ENCODE measurements at regions not wholly inside any gene's neighbourhood (a gene's known extent, or its start where the extent isn't known, plus 50 kb on each side); places are given as distances from the start of the nearest gene placed in this dataset.

- H3K4me1 ChIP-seq (ENCODE audit: control insufficient read depth, insufficient read depth, low read length): no peaks in the 10 kb centered on the region
- H3K27me3 ChIP-seq (ENCODE audit: control insufficient read depth, insufficient read depth, low read length, poor library complexity, severe bottlenecking): no peaks in the 10 kb centered on the region
- H3K4me3 ChIP-seq (ENCODE audit: insufficient read depth, low read depth, low read length): no peak overlapping the region
- H3K27ac ChIP-seq (ENCODE audit: insufficient read depth, low read depth, low read length, poor library complexity, severe bottlenecking): no peak overlapping the region
- H3K9me3 ChIP-seq (ENCODE audit: control insufficient read depth, low read length): no peaks in the 10 kb centered on the region
- WGBS, 2 experiments: 89 to 90% methylated on average over 13 of the region's 13 CpGs
- H3K36me3 ChIP-seq (ENCODE audit: control insufficient read depth, insufficient read depth, low read length): no peaks in the 10 kb centered on the region
Measured at GRCh38 chr16:5851393-5851982, 753.9 kb upstream of the EEF2KMT start.

DNA sequence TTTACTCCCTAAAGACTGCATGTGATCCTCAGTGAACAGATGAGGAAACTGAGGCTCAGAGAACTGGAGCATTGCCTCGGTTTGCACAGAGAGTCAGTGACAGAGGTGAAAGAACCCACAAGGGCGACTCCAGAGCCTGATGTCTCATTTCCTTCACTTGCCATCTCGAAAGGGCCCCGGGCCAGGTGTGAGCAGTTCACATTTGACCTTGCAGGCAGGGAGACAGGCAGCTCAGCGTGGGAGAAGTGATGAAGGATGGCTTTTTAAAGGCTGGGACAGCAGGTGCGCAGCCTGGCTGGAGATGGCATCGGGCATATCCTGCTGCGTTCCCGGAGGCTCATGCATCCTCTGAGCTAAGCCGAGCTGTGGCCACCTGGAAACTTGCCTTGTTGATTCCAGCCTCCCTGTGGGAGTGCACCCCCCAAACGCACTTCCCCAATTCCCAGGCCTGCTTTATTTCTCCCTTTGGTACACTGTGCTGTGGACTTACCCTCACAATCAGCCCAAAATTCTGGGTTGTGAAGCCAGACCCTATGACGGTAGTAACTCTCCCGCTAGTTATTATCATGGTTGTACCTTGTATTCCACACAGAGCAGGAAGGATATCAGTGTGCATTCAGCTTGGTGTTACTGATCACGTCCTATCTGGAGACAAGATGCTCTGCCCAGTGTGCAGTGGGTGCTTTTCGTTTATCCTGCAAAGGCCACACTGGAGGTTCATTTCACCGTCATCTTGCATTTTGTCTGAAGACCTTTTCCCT lies 753.2 kb upstream of the EEF2KMT start:
- 92 to 94% methylated on average over 16 of the region's 16 CpGs for WGBS, 2 experiments
- H3K4me1 ChIP-seq (ENCODE audit: control insufficient read depth, insufficient read depth, low read length): no peaks in the 10 kb centered on the region
- H3K36me3 ChIP-seq (ENCODE audit: control insufficient read depth, insufficient read depth, low read length): no peaks in the 10 kb centered on the region
- H3K9me3 ChIP-seq (ENCODE audit: control insufficient read depth, low read length): no peaks in the 10 kb centered on the region
- H3K4me3 ChIP-seq (ENCODE audit: insufficient read depth, low read depth, low read length): no peak overlapping the region
- H3K27me3 ChIP-seq (ENCODE audit: control insufficient read depth, insufficient read depth, low read length, poor library complexity, severe bottlenecking): no peaks in the 10 kb centered on the region
- H3K27ac ChIP-seq (ENCODE audit: insufficient read depth, low read depth, low read length, poor library complexity, severe bottlenecking): no peak overlapping the region

- Histone ChIP-seq H3K9me3 (ENCODE audit: control insufficient read depth, low read length) (no peaks in the 10 kb centered on the region), H3K27me3 (ENCODE audit: control insufficient read depth, insufficient read depth, low read length, poor library complexity, severe bottlenecking) (no peaks in the 10 kb centered on the region), H3K36me3 (ENCODE audit: control insufficient read depth, insufficient read depth, low read length) (no peaks in the 10 kb centered on the region), H3K4me1 (ENCODE audit: control insufficient read depth, insufficient read depth, low read length) (no peaks in the 10 kb centered on the region), H3K4me3 (ENCODE audit: insufficient read depth, low read depth, low read length) (no peak overlapping the region), H3K27ac (ENCODE audit: insufficient read depth, low read depth, low read length, poor library complexity, severe bottlenecking) (no peak overlapping the region)
- WGBS, 2 experiments: 83 to 86% methylated on average over 2 of the region's 3 CpGs
Measured at GRCh38 chr16:5845046-5845445, 747.5 kb upstream of the EEF2KMT start.

DNA sequence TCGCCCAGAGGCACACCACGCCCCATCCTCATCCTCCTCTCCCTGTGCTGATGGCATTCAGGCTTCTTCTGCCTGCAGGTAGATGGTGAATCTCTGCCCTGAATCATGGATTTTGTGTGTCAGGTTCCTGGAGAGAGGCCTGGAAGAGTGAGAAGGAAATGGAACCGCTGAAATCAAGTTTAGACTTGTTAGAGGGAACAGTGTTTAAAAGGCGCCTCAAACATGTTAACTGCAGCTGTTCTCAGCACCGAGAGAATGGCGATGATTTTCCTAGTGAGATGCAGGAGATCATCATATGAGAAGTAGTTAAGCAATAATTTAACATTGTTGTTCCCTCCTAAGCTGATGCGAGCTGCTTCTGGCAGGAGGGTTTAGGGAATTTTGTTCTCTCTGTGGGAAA lies 744.4 kb upstream of the EEF2KMT start:
- H3K27ac ChIP-seq (ENCODE audit: insufficient read depth, low read depth, low read length, poor library complexity, severe bottlenecking): no peak overlapping the region
- no peak overlapping the region for H3K4me3 ChIP-seq (ENCODE audit: insufficient read depth, low read depth, low read length)
- H3K9me3 ChIP-seq (ENCODE audit: control insufficient read depth, low read length): no peaks in the 10 kb centered on the region
- WGBS, 2 experiments: 92 to 95% methylated on average over 7 of the region's 7 CpGs
- H3K36me3 ChIP-seq (ENCODE audit: control insufficient read depth, insufficient read depth, low read length): no peaks in the 10 kb centered on the region
- no peaks in the 10 kb centered on the region for H3K4me1 ChIP-seq (ENCODE audit: control insufficient read depth, insufficient read depth, low read length)
- H3K27me3 ChIP-seq (ENCODE audit: control insufficient read depth, insufficient read depth, low read length, poor library complexity, severe bottlenecking): no peaks in the 10 kb centered on the region

DNA sequence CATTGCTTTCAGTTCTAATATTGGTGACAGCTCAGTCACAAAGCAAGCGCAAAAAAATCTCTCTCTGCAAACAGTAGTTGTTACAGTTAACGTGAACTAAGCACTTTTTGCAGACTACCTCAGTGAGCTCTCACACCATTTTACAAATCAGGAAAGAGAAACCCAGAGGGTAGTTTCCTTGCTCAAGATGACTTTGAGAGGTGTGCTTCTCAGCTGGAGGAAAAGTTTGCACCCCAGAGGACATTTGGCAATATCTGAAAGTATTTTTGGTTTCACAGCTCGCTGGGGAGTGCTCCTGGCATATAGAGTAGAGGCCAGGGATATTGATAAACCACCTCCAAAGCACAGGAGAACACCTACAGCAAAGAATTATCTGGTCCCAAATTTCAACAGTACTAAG lies 741.1 kb upstream of the EEF2KMT start:
- Histone ChIP-seq H3K27me3 (ENCODE audit: control insufficient read depth, insufficient read depth, low read length, poor library complexity, severe bottlenecking) (no peaks in the 10 kb centered on the region), H3K4me1 (ENCODE audit: control insufficient read depth, insufficient read depth, low read length) (no peaks in the 10 kb centered on the region), H3K9me3 (ENCODE audit: control insufficient read depth, low read length) (no peaks in the 10 kb centered on the region), H3K4me3 (ENCODE audit: insufficient read depth, low read depth, low read length) (no peak overlapping the region), H3K27ac (ENCODE audit: insufficient read depth, low read depth, low read length, poor library complexity, severe bottlenecking) (no peak overlapping the region), H3K36me3 (ENCODE audit: control insufficient read depth, insufficient read depth, low read length) (no peaks in the 10 kb centered on the region)
- WGBS, 2 experiments: 93 to 96% methylated on average over 3 of the region's 3 CpGs

GRCh38 chr16:5838071-5838470 lies 740.5 kb upstream of the EEF2KMT start:
- Histone ChIP-seq H3K36me3 (ENCODE audit: control insufficient read depth, insufficient read depth, low read length) (no peaks in the 10 kb centered on the region), H3K9me3 (ENCODE audit: control insufficient read depth, low read length) (no peaks in the 10 kb centered on the region), H3K27me3 (ENCODE audit: control insufficient read depth, insufficient read depth, low read length, poor library complexity, severe bottlenecking) (no peaks in the 10 kb centered on the region), H3K4me1 (ENCODE audit: control insufficient read depth, insufficient read depth, low read length) (no peaks in the 10 kb centered on the region), H3K4me3 (ENCODE audit: insufficient read depth, low read depth, low read length) (no peak overlapping the region), H3K27ac (ENCODE audit: insufficient read depth, low read depth, low read length, poor library complexity, severe bottlenecking) (no peak overlapping the region)
- WGBS, 2 experiments: 94 to 98% methylated on average over 7 of the region's 7 CpGs

DNA sequence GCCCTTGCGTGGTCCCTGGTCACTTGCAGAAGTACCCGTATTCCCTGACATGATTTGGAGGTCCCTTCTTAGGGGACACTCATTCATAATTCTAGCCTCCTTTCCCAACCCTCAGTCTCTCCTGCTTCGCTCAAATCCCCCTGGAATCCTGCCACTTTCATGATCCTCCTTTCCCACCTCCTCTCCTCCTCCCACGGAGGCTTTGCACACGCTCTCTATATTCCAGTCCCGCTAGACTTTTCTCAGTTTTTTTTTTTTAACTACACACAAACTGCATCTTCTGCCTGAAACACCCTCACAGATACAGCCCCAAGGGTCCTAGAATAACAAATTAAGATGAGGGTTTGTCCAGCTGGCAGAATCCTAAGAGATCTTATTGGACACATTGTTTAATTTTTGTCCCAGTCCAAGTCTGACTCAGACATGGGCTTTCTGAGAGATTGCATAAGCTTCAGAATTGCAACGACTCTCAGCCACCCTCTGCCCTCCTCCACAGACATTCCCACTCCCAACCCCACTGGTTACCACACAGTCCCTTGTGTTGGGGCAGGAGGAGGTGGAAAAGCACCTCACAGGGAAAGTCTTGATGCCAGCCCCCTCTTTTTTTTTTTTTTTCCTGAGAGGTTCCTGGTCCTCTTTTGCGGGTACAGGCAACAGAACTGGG lies 739.5 kb upstream of the EEF2KMT start:
- no peaks in the 10 kb centered on the region for H3K4me1 ChIP-seq (ENCODE audit: control insufficient read depth, insufficient read depth, low read length)
- 90% methylated on average over 7 to 8 of the region's 8 CpGs for WGBS, 2 experiments
- H3K36me3 ChIP-seq (ENCODE audit: control insufficient read depth, insufficient read depth, low read length): no peaks in the 10 kb centered on the region
- no peak overlapping the region for H3K4me3 ChIP-seq (ENCODE audit: insufficient read depth, low read depth, low read length)
- no peaks in the 10 kb centered on the region for H3K9me3 ChIP-seq (ENCODE audit: control insufficient read depth, low read length)
- H3K27ac ChIP-seq (ENCODE audit: insufficient read depth, low read depth, low read length, poor library complexity, severe bottlenecking): no peak overlapping the region
- H3K27me3 ChIP-seq (ENCODE audit: control insufficient read depth, insufficient read depth, low read length, poor library complexity, severe bottlenecking): no peaks in the 10 kb centered on the region

DNA sequence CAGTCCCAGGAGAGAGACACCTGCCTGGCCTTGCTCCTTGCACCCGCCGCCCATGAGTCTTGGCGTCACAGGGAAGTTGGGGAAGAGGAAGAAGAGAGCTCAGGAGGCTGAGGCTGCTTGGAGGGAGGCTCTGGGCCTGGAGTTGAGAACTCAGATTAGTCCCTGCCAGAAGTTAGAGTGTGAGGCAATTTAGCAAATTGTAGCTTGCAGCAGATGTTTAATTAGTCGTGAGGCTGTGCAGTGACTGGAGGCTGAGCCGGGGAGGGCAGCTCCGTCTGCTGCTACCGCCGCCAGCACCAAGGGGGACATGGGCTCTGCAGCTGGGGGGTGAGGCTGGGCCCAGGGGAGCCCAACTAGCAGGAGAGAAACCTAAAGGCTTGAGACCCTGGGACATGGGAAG lies 738.3 kb upstream of the EEF2KMT start:
- H3K4me1 ChIP-seq (ENCODE audit: control insufficient read depth, insufficient read depth, low read length): no peaks in the 10 kb centered on the region
- no peaks in the 10 kb centered on the region for H3K27me3 ChIP-seq (ENCODE audit: control insufficient read depth, insufficient read depth, low read length, poor library complexity, severe bottlenecking)
- H3K27ac ChIP-seq (ENCODE audit: insufficient read depth, low read depth, low read length, poor library complexity, severe bottlenecking): no peak overlapping the region
- no peak overlapping the region for H3K4me3 ChIP-seq (ENCODE audit: insufficient read depth, low read depth, low read length)
- H3K9me3 ChIP-seq (ENCODE audit: control insufficient read depth, low read length): no peaks in the 10 kb centered on the region
- 84 to 85% methylated on average over 8 of the region's 8 CpGs for WGBS, 2 experiments
- no peaks in the 10 kb centered on the region for H3K36me3 ChIP-seq (ENCODE audit: control insufficient read depth, insufficient read depth, low read length)

- Histone ChIP-seq H3K36me3 (ENCODE audit: control insufficient read depth, insufficient read depth, low read length) (no peaks in the 10 kb centered on the region), H3K9me3 (ENCODE audit: control insufficient read depth, low read length) (no peaks in the 10 kb centered on the region), H3K27me3 (ENCODE audit: control insufficient read depth, insufficient read depth, low read length, poor library complexity, severe bottlenecking) (no peaks in the 10 kb centered on the region), H3K4me3 (ENCODE audit: insufficient read depth, low read depth, low read length) (no peak overlapping the region), H3K4me1 (ENCODE audit: control insufficient read depth, insufficient read depth, low read length) (no peaks in the 10 kb centered on the region), H3K27ac (ENCODE audit: insufficient read depth, low read depth, low read length, poor library complexity, severe bottlenecking) (no peak overlapping the region)
- WGBS, 2 experiments: 90 to 100% methylated on average over 1 of the region's 1 CpG
Measured at GRCh38 chr16:5826332-5826731, 728.7 kb upstream of the EEF2KMT start.

DNA sequence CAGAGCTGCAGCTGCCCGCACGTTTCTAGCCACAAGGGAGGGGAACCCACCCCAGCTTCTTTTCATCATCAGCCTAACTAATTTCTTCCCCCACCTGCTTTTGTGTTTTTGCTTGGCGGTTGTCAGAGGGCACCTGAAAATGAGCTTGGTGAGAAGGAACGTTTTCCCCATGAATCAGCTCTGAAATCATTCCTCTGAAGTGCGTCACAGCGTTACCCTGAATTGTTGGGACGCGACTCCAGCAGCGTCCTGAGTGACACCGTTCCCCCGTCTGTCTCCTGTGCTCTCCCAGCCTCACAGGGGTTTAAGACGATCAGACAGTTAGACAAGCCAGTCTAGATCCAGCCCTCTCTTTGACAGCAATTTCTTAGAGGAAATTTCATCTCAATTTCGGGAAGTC lies 722.9 kb upstream of the EEF2KMT start:
- H3K9me3 ChIP-seq (ENCODE audit: control insufficient read depth, low read length): no peaks in the 10 kb centered on the region
- no peak overlapping the region for H3K4me3 ChIP-seq (ENCODE audit: insufficient read depth, low read depth, low read length)
- 85 to 88% methylated on average over 13 of the region's 13 CpGs for whole genome bisulfite sequencing, 2 experiments
- no peaks in the 10 kb centered on the region for H3K27me3 ChIP-seq (ENCODE audit: control insufficient read depth, insufficient read depth, low read length, poor library complexity, severe bottlenecking)
- H3K4me1 ChIP-seq (ENCODE audit: control insufficient read depth, insufficient read depth, low read length): no peaks in the 10 kb centered on the region
- H3K36me3 ChIP-seq (ENCODE audit: control insufficient read depth, insufficient read depth, low read length): no peaks in the 10 kb centered on the region
- H3K27ac ChIP-seq (ENCODE audit: insufficient read depth, low read depth, low read length, poor library complexity, severe bottlenecking): no peak overlapping the region
